ENCODE measurements at regions not wholly inside any gene's neighbourhood (a gene's known extent, or its start where the extent isn't known, plus 50 kb on each side); places are given as distances from the start of the nearest gene placed in this dataset.
A peak's percentile ranks its signal among the peaks of the same experiment; 100 is the strongest.

DNA sequence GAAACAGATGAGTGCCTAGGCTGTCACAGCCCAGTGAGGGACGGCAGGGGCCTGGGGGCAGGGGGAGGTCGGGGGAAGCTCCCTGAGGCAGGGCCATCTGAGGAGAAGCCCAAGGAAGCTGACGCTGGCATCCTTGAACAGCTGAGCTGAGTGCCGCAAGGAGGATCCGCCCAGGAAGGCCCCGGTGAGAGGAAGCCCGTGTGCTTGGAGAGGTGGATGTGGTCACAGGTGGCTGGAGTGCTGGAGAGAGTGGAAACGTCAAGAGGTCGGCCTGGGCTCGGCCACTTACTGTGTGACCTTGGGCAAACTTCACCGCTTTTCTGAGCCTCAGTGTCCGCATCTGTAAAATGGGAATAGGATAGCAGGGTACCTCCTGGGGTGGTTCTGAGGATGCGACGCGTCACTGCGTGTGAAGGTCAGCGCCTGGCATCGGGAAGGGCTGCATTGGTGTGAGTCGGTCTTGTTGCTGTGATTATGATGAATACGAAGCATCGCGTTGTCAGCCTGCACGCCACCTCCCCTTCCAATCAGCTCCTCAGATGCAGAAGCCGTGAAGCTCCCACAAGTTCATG lies 116.1 kb upstream of the PTPN1 start:
- H3K4me3 ChIP-seq (ENCODE audit: low read depth in 1 of 2, low read length in 2 of 2) = no peak overlapping the region
- H3K27ac ChIP-seq (ENCODE audit: low read depth, low read length) = no peak overlapping the region
- H3K9me3 ChIP-seq (ENCODE audit: control insufficient read depth in 1 of 2, low read length in 2 of 2) = no peaks in the 10 kb centered on the region
- H3K27me3 ChIP-seq (ENCODE audit: control insufficient read depth in 1 of 2, insufficient read depth in 2 of 2, low read length in 2 of 2) = no peaks in the 10 kb centered on the region
- no peaks in the 10 kb centered on the region for H3K36me3 ChIP-seq (ENCODE audit: control insufficient read depth in 1 of 2, insufficient read depth in 2 of 2, low read length in 2 of 2)
- no peak overlapping the region for H3K9ac ChIP-seq (ENCODE audit: low read depth in 1 of 2, low read length in 2 of 2)
- peaks cover 23 to 43% of the 10 kb centered on the region in 2 donors for H3K4me1 ChIP-seq (ENCODE audit: control insufficient read depth in 1 of 2, insufficient read depth in 2 of 2, low read length in 2 of 2)

- no peaks in the 10 kb centered on the region for H3K36me3 ChIP-seq (ENCODE audit: control insufficient read depth in 1 of 2, insufficient read depth in 2 of 2, low read length in 2 of 2)
- H3K4me3 ChIP-seq (ENCODE audit: low read depth in 1 of 2, low read length in 2 of 2) = no peak overlapping the region
- no peak overlapping the region for H3K27ac ChIP-seq (ENCODE audit: low read depth, low read length)
- H3K9me3 ChIP-seq (ENCODE audit: control insufficient read depth in 1 of 2, low read length in 2 of 2) = no peaks in the 10 kb centered on the region
- H3K27me3 ChIP-seq (ENCODE audit: control insufficient read depth in 1 of 2, insufficient read depth in 2 of 2, low read length in 2 of 2) = no peaks in the 10 kb centered on the region
- peak overlapping the region in 1 of 2 donors; percentile 22 for H3K9ac ChIP-seq (ENCODE audit: low read depth in 1 of 2, low read length in 2 of 2)
- H3K4me1 ChIP-seq (ENCODE audit: control insufficient read depth in 1 of 2, insufficient read depth in 2 of 2, low read length in 2 of 2) = peaks cover 19 to 39% of the 10 kb centered on the region in 2 donors
Observed at GRCh38 chr20:50394569-50394968, 115.6 kb upstream of the PTPN1 start.

DNA sequence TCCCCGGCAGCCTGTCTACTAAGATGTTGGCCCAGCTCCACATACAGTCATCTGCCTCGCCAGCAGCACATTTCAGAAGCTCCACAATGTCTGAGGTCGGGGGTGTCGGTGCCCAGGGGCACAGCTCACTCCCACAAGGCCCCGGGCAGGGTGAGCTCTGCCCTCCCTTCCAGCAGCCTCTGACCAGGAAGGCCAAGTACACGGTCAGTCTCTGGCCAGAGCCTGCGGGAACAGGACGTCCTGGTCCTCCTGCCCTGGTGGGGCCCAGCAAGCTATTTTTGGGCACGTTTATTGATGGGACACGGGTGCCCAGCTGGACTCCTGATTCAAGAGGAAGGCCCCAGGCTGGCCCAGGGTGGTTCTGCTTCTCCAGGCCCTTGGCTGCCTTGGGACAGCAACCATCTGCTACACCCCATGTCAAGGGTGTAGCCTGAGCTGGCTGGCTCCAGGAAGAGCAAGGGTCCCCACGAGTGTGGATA lies 114.9 kb upstream of the PTPN1 start:
- H3K27ac ChIP-seq (ENCODE audit: low read depth, low read length) = peak overlapping the region; percentile 30
- peaks cover 16 to 35% of the 10 kb centered on the region in 2 donors for H3K4me1 ChIP-seq (ENCODE audit: control insufficient read depth in 1 of 2, insufficient read depth in 2 of 2, low read length in 2 of 2)
- H3K9me3 ChIP-seq (ENCODE audit: control insufficient read depth in 1 of 2, low read length in 2 of 2) = no peaks in the 10 kb centered on the region
- no peak overlapping the region for H3K4me3 ChIP-seq (ENCODE audit: low read depth in 1 of 2, low read length in 2 of 2)
- no peaks in the 10 kb centered on the region for H3K36me3 ChIP-seq (ENCODE audit: control insufficient read depth in 1 of 2, insufficient read depth in 2 of 2, low read length in 2 of 2)
- no peak overlapping the region for H3K9ac ChIP-seq (ENCODE audit: low read depth in 1 of 2, low read length in 2 of 2)
- H3K27me3 ChIP-seq (ENCODE audit: control insufficient read depth in 1 of 2, insufficient read depth in 2 of 2, low read length in 2 of 2) = no peaks in the 10 kb centered on the region

GRCh38 chr20:50395914-50396488 lies 114.2 kb upstream of the PTPN1 start:
- H3K36me3 ChIP-seq (ENCODE audit: control insufficient read depth in 1 of 2, insufficient read depth in 2 of 2, low read length in 2 of 2) = no peaks in the 10 kb centered on the region
- H3K4me1 ChIP-seq (ENCODE audit: control insufficient read depth in 1 of 2, insufficient read depth in 2 of 2, low read length in 2 of 2) = peaks cover 14 to 31% of the 10 kb centered on the region in 2 donors
- H3K27me3 ChIP-seq (ENCODE audit: control insufficient read depth in 1 of 2, insufficient read depth in 2 of 2, low read length in 2 of 2) = no peaks in the 10 kb centered on the region
- H3K9me3 ChIP-seq (ENCODE audit: control insufficient read depth in 1 of 2, low read length in 2 of 2) = no peaks in the 10 kb centered on the region
- no peak overlapping the region for H3K27ac ChIP-seq (ENCODE audit: low read depth, low read length)
- no peak overlapping the region for H3K4me3 ChIP-seq (ENCODE audit: low read depth in 1 of 2, low read length in 2 of 2)
- no peak overlapping the region for H3K9ac ChIP-seq (ENCODE audit: low read depth in 1 of 2, low read length in 2 of 2)

GRCh38 chr20:50396623-50397022 lies 113.6 kb upstream of the PTPN1 start:
- Histone ChIP-seq H3K4me1 (ENCODE audit: control insufficient read depth in 1 of 2, insufficient read depth in 2 of 2, low read length in 2 of 2) (peaks cover 9 to 29% of the 10 kb centered on the region in 2 donors), H3K4me3 (ENCODE audit: low read depth in 1 of 2, low read length in 2 of 2) (no peak overlapping the region), H3K27ac (ENCODE audit: low read depth, low read length) (no peak overlapping the region), H3K27me3 (ENCODE audit: control insufficient read depth in 1 of 2, insufficient read depth in 2 of 2, low read length in 2 of 2) (no peaks in the 10 kb centered on the region), H3K36me3 (ENCODE audit: control insufficient read depth in 1 of 2, insufficient read depth in 2 of 2, low read length in 2 of 2) (no peaks in the 10 kb centered on the region), H3K9ac (ENCODE audit: low read depth in 1 of 2, low read length in 2 of 2) (no peak overlapping the region), H3K9me3 (ENCODE audit: control insufficient read depth in 1 of 2, low read length in 2 of 2) (no peaks in the 10 kb centered on the region)

DNA sequence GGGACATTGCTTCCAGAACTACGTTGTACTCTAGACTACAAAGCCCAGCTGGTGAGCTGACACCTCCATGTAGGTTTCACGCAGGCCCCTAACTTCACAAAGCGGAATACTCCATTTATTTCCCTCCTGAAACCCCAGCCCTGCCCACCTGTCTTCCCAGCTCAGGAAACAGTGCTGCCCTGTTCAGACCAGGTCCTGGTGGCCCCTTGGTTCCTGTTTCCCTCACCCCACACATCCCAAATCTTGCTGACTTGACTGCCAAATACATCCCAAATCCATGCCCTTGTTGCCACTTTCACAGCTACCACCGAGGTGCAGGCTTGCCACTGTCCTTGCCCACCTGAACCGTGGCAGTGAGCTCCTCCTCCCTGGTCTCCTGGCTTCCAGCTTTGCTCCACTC lies 113.1 kb upstream of the PTPN1 start:
- Histone ChIP-seq H3K4me1 (ENCODE audit: control insufficient read depth in 1 of 2, insufficient read depth in 2 of 2, low read length in 2 of 2) (peaks cover 8 to 26% of the 10 kb centered on the region in 2 donors), H3K36me3 (ENCODE audit: control insufficient read depth in 1 of 2, insufficient read depth in 2 of 2, low read length in 2 of 2) (no peaks in the 10 kb centered on the region), H3K9me3 (ENCODE audit: control insufficient read depth in 1 of 2, low read length in 2 of 2) (no peaks in the 10 kb centered on the region), H3K27me3 (ENCODE audit: control insufficient read depth in 1 of 2, insufficient read depth in 2 of 2, low read length in 2 of 2) (no peaks in the 10 kb centered on the region), H3K9ac (ENCODE audit: low read depth in 1 of 2, low read length in 2 of 2) (no peak overlapping the region), H3K4me3 (ENCODE audit: low read depth in 1 of 2, low read length in 2 of 2) (no peak overlapping the region), H3K27ac (ENCODE audit: low read depth, low read length) (no peak overlapping the region)

DNA sequence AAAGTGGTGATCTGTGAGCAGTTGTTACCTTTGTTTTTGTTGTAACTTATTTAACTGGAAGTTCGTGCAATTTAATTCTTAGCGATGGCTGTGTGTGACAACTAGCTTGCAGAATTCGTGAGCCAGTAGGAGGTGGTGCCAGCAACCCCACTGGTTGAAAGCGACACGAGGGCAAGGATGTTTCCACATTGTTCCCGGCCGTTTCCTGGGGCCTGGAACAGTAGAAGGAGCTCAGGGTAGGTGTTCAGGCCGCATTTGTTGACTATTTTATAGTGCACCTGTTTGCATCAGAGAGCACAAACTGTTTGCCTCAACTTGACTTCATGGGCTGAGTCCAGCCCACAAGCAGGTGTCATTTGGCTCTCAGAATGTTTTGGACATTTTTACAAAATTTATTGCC lies 112.1 kb upstream of the PTPN1 start:
- Histone ChIP-seq H3K27me3 (ENCODE audit: control insufficient read depth in 1 of 2, insufficient read depth in 2 of 2, low read length in 2 of 2) (no peaks in the 10 kb centered on the region), H3K27ac (ENCODE audit: low read depth, low read length) (no peak overlapping the region), H3K4me1 (ENCODE audit: control insufficient read depth in 1 of 2, insufficient read depth in 2 of 2, low read length in 2 of 2) (peaks cover 8 to 25% of the 10 kb centered on the region in 2 donors), H3K9ac (ENCODE audit: low read depth in 1 of 2, low read length in 2 of 2) (no peak overlapping the region), H3K9me3 (ENCODE audit: control insufficient read depth in 1 of 2, low read length in 2 of 2) (no peaks in the 10 kb centered on the region), H3K36me3 (ENCODE audit: control insufficient read depth in 1 of 2, insufficient read depth in 2 of 2, low read length in 2 of 2) (no peaks in the 10 kb centered on the region), H3K4me3 (ENCODE audit: low read depth in 1 of 2, low read length in 2 of 2) (no peak overlapping the region)

GRCh38 chr20:50398471-50398820 lies 111.7 kb upstream of the PTPN1 start:
- peaks cover 8 to 25% of the 10 kb centered on the region in 2 donors for H3K4me1 ChIP-seq (ENCODE audit: control insufficient read depth in 1 of 2, insufficient read depth in 2 of 2, low read length in 2 of 2)
- H3K4me3 ChIP-seq (ENCODE audit: low read depth in 1 of 2, low read length in 2 of 2) = no peak overlapping the region
- no peak overlapping the region for H3K27ac ChIP-seq (ENCODE audit: low read depth, low read length)

GRCh38 chr20:50398821-50399554 lies 111.2 kb upstream of the PTPN1 start:
- no peaks in the 10 kb centered on the region for H3K36me3 ChIP-seq (ENCODE audit: control insufficient read depth in 1 of 2, insufficient read depth in 2 of 2, low read length in 2 of 2)
- H3K9me3 ChIP-seq (ENCODE audit: control insufficient read depth in 1 of 2, low read length in 2 of 2) = no peaks in the 10 kb centered on the region
- H3K4me3 ChIP-seq (ENCODE audit: low read depth in 1 of 2, low read length in 2 of 2) = no peak overlapping the region
- H3K27ac ChIP-seq (ENCODE audit: low read depth, low read length) = no peak overlapping the region
- no peaks in the 10 kb centered on the region for H3K27me3 ChIP-seq (ENCODE audit: control insufficient read depth in 1 of 2, insufficient read depth in 2 of 2, low read length in 2 of 2)
- peaks cover 8 to 25% of the 10 kb centered on the region in 2 donors for H3K4me1 ChIP-seq (ENCODE audit: control insufficient read depth in 1 of 2, insufficient read depth in 2 of 2, low read length in 2 of 2)
- H3K9ac ChIP-seq (ENCODE audit: low read depth in 1 of 2, low read length in 2 of 2) = no peak overlapping the region

More at GRCh38 chr20:50398471-50398820, 111.7 kb upstream of the PTPN1 start:
- Histone ChIP-seq H3K36me3 (ENCODE audit: control insufficient read depth in 1 of 2, insufficient read depth in 2 of 2, low read length in 2 of 2) (no peaks in the 10 kb centered on the region), H3K27me3 (ENCODE audit: control insufficient read depth in 1 of 2, insufficient read depth in 2 of 2, low read length in 2 of 2) (no peaks in the 10 kb centered on the region), H3K9me3 (ENCODE audit: control insufficient read depth in 1 of 2, low read length in 2 of 2) (no peaks in the 10 kb centered on the region), H3K9ac (ENCODE audit: low read depth in 1 of 2, low read length in 2 of 2) (no peak overlapping the region)

DNA sequence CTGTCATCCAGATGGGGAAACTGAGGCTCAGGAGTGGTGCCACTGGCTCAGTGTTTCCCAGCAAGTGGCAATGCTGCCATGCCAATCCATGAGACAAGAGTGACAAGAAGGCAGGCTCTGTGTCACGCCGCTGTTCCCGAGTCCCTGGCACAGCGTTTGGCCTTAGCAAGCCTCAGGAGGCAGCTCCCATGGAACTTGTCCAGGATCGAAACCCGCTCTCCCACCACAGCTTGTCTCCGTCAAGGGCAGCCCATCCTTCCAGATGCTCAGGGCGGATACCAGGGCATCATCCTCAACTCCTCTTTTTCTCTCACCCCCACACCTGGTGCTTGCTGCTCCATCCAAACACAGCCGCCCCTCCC lies 110.6 kb upstream of the PTPN1 start:
- H3K27ac ChIP-seq (ENCODE audit: low read depth, low read length) = no peak overlapping the region
- H3K9me3 ChIP-seq (ENCODE audit: control insufficient read depth in 1 of 2, low read length in 2 of 2) = no peaks in the 10 kb centered on the region
- H3K4me3 ChIP-seq (ENCODE audit: low read depth in 1 of 2, low read length in 2 of 2) = no peak overlapping the region
- H3K9ac ChIP-seq (ENCODE audit: low read depth in 1 of 2, low read length in 2 of 2) = no peak overlapping the region
- H3K4me1 ChIP-seq (ENCODE audit: control insufficient read depth in 1 of 2, insufficient read depth in 2 of 2, low read length in 2 of 2) = peaks cover 8 to 20% of the 10 kb centered on the region in 2 donors
- no peaks in the 10 kb centered on the region for H3K36me3 ChIP-seq (ENCODE audit: control insufficient read depth in 1 of 2, insufficient read depth in 2 of 2, low read length in 2 of 2)
- H3K27me3 ChIP-seq (ENCODE audit: control insufficient read depth in 1 of 2, insufficient read depth in 2 of 2, low read length in 2 of 2) = no peaks in the 10 kb centered on the region

Data from duodenal mucosa (tissue), 2 donors.